AML-193 (cell line): ENCODE measurements at regions not wholly inside any gene's neighbourhood (a gene's known extent, or its start where the extent isn't known, plus 50 kb on each side); places are given as distances from the start of the nearest gene placed in this dataset.
A peak's percentile ranks its signal among the peaks of the same experiment; 100 is the strongest.

Source experiments
- DNase-seq, 2 experiments: peaks; one replicate each; lab custom pipeline; 2025; lab: John Stamatoyannopoulos, UW

DNA sequence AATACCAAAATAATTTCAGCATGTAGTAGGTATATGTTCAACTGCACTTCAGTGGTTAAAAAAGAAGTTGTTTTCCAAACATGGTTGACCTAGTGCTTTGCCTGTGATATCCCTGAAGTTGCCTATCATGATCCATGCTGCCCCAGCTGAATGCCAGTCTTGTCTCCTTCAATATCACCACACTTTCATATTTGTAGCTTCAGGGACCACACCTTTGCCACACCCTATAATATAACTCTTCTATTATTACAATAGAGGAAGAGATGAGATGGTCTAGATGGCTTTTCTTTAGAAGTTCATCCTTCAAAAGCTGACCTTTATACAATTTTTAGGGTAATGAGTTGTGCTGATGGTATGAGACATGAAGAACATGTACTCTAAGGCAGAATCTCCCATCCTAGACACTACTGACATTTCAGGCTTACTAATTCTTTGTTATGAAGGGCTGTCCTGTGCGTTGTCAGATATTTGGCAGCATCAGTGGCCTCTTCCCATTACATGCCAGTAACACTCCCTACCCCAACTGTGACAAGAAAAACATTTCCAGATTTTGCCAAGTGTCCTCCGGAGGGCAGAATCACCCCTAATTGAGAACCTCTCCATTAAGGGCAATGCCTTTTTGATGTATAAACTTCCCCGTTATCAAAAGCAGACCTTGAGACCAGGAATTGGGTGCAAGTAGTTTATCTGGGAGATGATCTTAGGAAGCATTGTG lies 76.2 kb upstream of the PLCL2 start:
- no peak for DNase-seq

DNA sequence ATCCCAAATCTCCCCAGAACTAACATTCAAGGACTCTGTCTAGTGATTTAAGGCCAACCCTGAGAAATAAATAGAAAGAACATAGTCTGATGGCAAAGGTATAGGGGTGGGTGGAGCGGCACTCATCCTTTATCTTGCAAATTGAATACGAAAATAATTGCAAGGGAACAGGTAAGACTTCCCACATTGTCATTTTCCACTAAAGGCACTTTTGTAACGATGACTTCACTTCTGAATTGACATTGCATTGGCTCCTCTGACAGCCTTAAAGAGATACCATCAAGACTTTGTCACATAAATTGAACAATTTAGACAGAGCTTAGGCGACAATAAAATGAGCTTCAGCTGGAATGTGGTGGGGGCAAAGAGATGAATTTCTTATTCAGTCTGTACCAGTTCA lies 75.3 kb upstream of the PLCL2 start:
- no peak for DNase-seq

DNA sequence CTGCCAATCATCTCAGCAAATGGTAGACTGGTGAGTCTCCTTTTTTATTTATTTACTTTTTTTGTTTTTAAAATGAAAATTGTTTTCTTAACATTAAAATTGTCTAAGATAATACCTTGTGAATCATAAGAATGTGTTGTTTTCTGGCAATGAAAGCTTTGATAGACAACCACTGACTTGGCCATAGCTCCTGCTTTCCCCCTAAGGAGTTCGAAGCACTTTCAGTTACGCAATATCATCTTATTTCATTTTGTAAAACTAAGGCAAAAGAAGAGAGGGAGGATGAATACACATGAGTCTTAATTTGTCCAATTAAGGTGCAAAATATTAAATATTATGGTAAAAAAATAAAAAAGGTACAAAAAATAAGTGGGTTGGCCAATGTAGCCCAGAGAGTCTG lies 74.8 kb upstream of the PLCL2 start:
- DNase-seq: no peak

DNA sequence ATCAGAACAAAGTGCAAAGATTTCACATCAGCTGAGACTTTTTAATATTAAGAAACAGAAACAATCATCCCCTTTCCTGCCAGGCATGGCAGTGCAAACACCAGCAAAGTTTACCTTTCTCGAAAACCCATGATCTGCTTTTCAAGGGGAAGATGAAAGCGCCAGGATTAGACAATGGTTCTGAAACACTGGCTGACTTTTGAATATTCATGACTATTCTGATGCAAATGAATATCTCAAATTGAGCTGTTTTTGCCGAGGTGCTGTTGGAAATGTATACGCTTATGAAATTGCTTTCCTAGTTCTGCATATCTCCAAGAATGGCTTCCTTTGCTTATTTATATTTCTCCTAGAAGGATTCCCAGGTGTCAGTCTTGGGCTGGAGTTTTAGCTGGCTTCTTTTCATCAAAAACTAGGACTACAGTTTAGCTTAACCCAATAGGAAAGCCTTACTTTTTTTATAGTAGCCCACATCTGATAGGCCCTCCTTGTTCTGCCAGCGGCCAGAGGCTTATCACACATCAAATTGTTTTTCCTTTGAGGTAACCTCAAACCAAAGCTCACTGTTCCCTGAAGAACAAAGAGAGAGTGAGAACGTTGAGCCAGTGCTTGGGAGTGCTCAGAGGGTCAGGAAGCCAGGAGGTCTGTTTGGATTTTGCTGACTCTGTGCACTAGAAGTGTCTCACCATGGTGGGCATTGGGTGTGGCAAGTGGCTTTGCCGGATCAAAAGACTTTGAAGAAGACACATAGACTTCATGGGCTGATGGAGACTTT lies 74.0 kb upstream of the PLCL2 start:
- DNase-seq: no peak

DNA sequence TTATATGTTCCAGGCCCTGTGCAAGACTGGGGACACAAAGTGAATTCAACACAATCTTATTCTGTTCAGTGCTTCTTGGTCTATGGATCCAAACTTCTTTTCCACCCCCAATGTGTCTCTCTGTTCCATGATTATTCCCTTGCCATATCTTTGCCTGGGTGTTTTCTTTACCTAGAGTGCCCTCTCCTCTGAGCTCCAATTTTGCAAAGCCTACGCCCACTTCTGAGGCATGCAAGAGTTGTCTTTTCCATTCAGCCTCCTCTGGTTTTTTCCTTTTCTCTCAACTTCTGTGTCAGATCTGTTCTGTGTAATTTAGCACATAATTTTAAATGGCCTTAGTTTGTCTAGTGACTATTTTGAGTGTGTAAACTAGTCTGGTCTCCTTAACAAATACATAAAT lies 72.8 kb upstream of the PLCL2 start:
- DNase-seq: no peak

DNA sequence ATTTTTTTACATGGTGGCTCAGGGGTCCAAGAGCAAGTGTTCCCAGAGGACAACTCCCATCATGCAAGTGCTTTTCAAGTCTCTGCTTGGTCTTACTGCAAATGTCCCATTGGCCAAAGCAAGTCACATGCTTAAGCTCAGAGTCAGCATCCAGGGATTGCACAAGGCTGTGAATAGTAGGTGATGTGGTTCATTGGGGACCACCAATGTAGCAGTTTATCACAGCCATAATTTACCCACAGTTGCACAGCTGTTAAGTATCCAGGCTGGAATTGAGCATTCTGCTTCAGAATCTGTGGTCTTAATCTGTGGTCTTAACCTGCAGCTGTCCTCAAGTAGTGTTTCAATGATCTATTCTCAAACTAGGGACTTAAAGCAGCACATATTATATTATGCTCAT lies 71.4 kb upstream of the PLCL2 start:
- no peak for DNase-seq

DNA sequence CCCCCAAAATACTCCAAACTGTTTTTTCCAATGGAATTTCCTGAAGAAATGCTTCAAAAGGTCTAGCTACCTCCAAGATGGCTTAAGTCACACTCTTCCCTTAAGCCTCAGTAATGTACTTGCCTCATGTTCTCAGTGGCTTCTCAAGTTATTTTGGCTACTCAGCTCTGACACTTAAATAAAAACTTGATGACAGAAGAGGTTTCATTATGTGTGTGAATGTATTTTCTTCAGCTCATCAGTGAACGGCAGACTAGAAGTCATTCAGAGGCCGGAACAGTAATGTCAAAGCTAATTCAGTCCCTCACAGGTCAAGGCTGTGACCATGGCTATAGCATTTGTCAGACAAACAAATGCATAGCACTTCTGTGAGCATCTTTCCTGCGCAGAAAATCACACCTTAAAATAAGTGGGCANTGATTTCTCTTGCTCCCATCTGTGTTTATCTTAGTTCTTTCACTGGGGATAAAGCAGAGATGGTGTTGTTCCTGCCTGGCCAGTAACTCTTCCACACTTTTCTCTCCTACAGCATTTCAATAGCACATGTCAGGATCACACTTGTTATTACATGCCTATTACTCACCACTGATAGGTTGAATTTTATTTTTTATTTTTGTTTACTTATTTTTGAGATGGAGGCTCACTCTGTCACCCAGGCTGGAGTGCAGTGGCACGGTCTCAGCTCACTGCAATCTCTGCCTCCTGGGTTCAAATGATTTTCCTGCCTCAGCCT lies 68.5 kb upstream of the PLCL2 start:
- DNase-seq: no peak

DNA sequence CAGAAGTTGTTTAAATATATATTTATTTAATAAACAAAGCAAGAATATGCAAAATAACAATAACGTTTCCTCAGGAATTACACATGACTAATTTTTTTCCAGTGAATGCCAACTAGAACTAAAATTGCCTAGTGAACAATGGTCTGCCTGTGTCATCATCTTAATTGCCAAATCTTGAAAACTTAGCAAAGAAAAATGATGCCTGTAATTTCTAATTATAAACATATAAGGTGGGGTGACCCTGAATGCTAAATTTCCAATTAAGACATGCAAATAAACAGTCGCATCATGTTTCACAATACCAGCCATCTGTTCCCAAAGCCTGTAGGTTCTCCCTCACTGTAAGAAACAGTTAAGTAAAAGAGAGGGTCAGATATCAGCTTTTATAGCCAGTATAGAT lies 67.6 kb upstream of the PLCL2 start:
- no peak for DNase-seq

DNA sequence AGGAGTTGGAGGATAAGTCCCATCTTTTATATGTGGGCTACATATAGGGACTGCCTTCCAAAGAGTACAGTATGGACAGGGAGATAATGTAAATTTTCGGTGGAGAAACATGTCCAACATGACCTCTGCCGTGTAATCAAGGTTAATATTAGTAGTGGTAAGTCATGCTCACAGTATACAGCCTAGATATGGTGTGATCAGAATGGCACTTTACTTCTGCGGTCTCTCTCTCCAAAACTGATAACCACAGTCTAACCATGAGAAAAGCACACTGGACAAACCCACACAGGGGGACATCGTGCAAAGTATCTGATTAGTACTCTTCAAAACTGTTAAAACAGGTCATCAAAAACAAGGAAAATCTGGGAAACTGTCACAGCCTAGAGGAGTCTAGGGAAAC lies 66.6 kb upstream of the PLCL2 start:
- no peak for DNase-seq

DNA sequence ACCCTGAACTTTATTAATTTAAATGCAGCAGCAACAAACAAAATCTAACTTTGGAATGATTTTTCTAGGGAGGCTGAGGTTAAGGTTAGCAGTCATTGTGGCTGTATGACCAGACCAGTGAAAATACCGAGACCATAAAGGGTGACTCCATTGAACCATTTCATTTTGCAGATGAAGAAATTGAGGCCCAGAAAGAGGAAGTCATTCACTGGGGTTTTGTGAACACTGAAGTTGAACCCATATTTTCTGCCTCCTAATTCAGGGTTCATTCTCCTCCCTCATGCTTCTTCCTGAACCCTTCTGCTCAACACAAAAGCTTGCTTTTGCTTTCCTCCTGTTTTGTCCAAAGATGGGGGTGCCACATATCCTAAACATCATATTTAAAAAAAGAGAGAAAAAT lies 65.8 kb upstream of the PLCL2 start:
- no peak for DNase-seq

DNA sequence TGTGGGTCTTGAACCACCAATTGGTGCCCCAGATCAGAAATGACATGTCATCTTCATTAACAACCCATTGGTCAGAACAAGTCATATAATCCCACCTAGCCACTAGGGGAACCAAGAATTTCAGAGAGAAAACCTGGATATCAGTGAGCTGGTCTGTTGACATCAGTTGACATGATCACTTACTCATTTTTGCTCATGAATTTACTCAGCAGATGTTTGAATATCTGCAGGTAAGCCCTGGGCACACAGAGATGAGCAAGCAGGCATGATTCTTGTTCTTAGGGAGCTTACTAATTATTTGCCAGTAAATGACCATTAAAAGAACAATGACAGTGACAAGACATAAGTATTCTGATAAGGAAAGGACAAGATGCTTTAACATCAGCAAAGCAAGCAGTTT lies 64.3 kb upstream of the PLCL2 start:
- no peak for DNase-seq

DNA sequence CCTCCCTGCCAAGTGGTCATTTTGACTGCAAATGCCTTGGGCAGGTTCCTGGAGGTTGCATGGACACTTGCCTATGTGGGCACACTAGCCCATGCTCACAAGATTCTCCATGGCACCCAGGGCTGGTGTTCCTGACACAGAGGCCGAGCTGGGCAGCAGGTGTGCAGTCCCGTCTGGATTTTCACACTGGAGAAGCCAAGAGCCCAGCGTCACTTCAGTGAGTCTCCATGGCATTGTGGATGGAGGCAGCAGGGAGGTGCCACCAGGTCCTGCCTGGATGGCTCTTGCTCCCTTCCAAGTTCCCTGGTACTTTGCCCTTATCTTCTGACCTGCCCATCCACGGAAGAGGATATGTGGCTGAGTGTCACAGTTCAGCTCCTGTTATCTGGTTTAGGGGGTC lies 63.7 kb upstream of the PLCL2 start:
- no peak for DNase-seq

DNA sequence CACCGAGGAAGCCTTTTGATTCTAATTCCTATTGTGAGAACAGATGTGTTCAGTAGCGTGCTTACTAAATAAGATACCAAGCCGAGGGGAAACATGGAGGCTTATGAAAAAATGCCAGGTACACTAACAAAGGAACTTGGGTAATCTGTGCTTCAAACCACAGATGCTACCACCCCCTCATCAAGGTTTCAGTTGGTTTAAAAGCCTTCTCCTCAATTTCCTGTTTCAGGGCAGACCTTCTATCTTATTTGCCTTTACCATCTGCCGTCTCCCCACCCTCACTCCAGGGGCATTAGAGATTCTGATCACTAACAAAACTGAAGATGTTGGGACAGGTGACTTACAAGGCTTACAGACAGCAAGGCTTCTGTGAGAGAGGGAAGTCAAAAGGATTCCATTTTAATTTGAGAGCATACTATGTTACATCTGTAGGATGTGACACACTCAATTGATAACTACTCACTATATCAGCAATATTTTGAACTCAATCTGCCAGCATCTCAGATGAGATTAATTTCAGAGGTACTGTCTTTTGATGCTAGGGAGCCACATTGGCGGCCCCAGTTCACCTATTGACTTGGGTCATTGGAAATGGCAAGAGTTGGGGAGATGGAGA lies 60.6 kb upstream of the PLCL2 start:
- no peak for DNase-seq

DNA sequence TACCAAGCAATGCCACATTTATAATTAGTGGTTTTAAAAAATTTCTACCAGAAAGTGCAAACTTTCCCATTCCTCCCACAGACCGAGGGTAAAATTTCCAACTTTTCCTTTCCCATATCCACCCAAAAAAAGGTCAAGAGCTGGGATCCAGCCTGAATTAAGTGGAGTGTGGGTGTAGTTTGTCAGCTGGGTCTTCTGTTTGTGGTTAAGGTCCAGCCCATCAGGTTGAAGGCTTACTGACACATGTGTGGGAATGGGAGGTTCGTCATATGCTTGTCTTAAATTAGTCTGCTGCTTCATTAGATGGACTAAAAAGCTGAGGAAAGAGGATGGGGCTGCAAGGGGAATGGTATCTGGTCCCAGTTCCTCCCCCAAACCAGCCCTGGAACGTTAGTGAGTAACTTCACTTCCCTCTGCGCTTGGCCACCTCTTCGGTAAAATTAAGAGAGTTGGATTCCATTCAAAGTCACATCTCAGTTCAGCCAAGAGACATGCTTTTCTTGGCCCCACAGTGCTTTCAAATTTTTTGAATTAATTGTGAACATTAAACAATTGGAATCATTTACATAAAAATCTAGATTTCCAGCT lies 59.0 kb upstream of the PLCL2 start:
- no peak for DNase-seq

DNA sequence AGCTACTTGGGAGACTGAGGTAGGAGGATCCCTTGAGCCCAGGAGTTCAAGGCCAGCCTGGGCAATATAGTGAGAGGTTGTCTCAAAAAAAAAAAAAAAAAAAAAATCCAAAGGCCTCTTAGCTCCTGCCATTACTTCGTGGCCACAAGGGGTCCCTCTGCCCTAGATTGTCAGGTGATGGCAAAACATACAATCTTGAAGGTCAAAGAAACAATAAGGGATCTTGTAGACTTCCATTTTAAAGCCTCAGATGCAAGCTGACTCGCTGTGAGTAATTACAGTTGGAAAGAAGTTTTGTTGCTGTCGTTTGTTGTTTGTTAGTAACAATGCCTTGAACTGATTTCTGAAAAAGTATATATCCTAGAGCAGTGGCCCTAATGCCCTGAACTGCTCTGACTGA lies 55.9 kb upstream of the PLCL2 start:
- peak; percentile 68 to 72 for DNase-seq

DNA sequence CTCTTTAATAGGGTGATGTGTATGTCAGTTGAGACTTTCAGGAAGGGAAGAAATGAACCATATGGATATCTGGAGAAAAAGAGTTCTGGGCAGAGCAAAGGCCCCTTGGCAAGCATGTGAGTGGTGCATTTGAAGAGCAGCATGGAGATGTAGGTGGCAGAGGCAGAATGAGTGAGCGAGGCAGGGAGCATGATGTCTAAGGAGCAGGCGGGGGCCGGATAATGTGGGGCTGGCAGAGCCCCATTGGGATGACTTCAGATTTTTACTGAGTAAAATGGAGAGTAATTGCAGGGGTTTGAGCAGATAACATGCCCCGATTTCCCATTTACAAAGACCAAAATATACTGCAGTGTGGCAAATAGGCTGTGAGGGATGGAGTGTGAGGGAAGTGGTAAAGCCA lies 52.9 kb upstream of the PLCL2 start:
- no peak for DNase-seq

DNA sequence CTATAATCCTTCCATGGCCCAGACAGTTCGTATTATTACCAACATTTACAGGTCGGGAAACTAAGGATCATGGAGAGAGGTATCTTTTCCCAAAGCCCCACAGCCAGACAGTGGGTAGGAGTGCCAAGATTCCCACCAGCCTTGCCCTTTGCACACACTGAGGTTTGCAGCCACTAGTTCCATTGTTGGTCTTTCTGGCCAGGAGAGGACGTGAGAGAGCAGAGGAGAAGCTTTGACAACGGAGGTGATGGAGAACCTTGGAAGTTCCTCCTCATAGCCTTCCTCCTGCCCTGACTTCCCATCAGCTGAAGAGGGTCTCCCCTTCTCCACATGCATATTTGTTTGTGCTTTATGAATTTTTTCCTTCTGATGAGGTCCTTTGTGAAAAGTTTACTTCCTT lies 50.5 kb upstream of the PLCL2 start:
- no peak for DNase-seq

DNA sequence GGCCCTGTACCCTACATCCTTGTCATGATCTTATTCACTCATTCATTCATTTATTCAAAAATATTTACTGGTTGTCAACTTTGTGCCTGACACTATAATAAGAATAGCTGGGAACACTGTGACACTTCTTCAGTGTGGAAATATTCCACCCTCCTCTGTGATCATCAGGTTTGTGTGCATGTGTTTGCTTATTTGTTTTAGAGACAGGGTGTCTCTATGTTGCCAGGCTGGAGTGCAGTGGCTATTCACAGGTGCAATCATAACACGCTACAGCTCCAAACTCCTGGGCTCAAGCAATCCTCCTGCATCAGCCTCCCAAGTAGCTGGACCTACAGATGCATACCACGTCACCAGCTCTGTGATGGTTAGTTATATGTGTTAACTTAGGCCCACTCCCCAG lies 50.0 kb upstream of the PLCL2 start:
- no peak for DNase-seq
